Esophagus muscularis mucosa (tissue), 4 donors: ENCODE measurements at regions not wholly inside any gene's neighbourhood (a gene's known extent, or its start where the extent isn't known, plus 50 kb on each side); places are given as distances from the start of the nearest gene placed in this dataset.

Experiments
- EP300 ChIP-seq: sonication (generic); formaldehyde crosslinking; IDR thresholded peaks from one replicate; pipeline ENCODE4 v1.6.1; 2017; ENCODE audit warnings: antibody characterized with exemption
- POLR2A ChIP-seq: fragments of 450-650 bp; IDR thresholded peaks from one replicate; pipeline ENCODE4 v1.6.1; 2017; ENCODE audit warnings: antibody characterized with exemption, moderate library complexity, mild to moderate bottlenecking, low read depth
- TF ChIP-seq, protein P1 (sequence below), 3 experiments: fragments of 200-600 bp in 2 of 3; fragments of 450-650 bp in 1 of 3; sonication (generic) in 2 of 3; IDR thresholded peaks; one replicate each; pipeline ENCODE4 v1.5.1; 2017 to 2019; ENCODE audit warnings: antibody characterized with exemption in 3 of 3, mild to moderate bottlenecking in 2 of 3, moderate library complexity in 1 of 3

DNA sequence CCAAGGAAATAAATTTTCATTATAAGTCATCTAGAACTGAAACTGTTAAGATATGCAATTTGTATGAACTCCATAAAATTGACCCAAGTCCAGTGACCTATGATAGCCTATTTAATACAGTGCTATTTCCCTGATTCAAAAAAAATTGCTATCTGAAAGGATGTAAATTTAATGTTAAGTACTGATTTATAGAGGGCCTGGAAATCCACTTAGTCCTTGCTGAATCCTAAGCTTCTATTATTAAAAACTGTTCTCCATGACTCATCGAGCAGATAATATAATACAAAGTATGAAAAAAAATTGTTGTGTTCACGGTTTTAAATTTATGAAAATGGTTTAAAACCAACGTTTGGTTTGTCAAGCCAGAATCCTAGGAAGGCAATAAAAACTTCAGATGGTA lies 704.8 kb upstream of the AADAT start:
- TF ChIP-seq, protein P1, sequence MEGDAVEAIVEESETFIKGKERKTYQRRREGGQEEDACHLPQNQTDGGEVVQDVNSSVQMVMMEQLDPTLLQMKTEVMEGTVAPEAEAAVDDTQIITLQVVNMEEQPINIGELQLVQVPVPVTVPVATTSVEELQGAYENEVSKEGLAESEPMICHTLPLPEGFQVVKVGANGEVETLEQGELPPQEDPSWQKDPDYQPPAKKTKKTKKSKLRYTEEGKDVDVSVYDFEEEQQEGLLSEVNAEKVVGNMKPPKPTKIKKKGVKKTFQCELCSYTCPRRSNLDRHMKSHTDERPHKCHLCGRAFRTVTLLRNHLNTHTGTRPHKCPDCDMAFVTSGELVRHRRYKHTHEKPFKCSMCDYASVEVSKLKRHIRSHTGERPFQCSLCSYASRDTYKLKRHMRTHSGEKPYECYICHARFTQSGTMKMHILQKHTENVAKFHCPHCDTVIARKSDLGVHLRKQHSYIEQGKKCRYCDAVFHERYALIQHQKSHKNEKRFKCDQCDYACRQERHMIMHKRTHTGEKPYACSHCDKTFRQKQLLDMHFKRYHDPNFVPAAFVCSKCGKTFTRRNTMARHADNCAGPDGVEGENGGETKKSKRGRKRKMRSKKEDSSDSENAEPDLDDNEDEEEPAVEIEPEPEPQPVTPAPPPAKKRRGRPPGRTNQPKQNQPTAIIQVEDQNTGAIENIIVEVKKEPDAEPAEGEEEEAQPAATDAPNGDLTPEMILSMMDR (IDR thresholded peaks at IDR 0.05): no peak
- TF ChIP-seq EP300: no peak
- no peak for TF ChIP-seq POLR2A
